Bronchial epithelial cell (primary cell): ENCODE measurements at regions not wholly inside any gene's neighbourhood (a gene's known extent, or its start where the extent isn't known, plus 50 kb on each side); places are given as distances from the start of the nearest gene placed in this dataset.

ENCODE experiments used
- DNase-seq: peaks from one replicate; pipeline ENCODE4 v3.0.0-alpha.2; 2010; ENCODE audit warnings: low read depth
- FAIRE-seq: peaks from 2 replicates; lab custom pipeline; 2011; peaks lifted over from hg19 to GRCh38; lab: Jason Lieb, UNC
- H3K27me3 ChIP-seq: 2 replicates; pipeline ENCODE4 v1.5.1; 2011; ENCODE audit warnings: low read length; ENCODE audit not compliant: control insufficient read depth, insufficient read depth
- H3K36me3 ChIP-seq: 2 replicates; pipeline ENCODE4 v1.5.1; 2011; ENCODE audit warnings: low read length; ENCODE audit not compliant: control insufficient read depth, insufficient read depth
- H3K4me3 ChIP-seq: 2 replicates; pipeline ENCODE4 v1.5.1; 2011; ENCODE audit warnings: mild to moderate bottlenecking, low read depth, low read length, control low read depth
- CTCF ChIP-seq: IDR thresholded peaks from 2 replicates; pipeline ENCODE4 v1.5.1; 2011; ENCODE audit warnings: mild to moderate bottlenecking, moderate library complexity, low read length, control low read depth, inconsistent platforms; ENCODE audit not compliant: insufficient read depth, severe bottlenecking

- no peak for FAIRE-seq
- TF ChIP-seq CTCF, result no peak
- Histone ChIP-seq H3K4me3 (no peak overlapping the region), H3K36me3 (no peaks in the 10 kb centered on the region), H3K27me3 (no peaks in the 10 kb centered on the region)
- no peak for DNase-seq
Observed at GRCh38 chr3:25041871-25042584, 386.0 kb upstream of the RARB start.

DNA sequence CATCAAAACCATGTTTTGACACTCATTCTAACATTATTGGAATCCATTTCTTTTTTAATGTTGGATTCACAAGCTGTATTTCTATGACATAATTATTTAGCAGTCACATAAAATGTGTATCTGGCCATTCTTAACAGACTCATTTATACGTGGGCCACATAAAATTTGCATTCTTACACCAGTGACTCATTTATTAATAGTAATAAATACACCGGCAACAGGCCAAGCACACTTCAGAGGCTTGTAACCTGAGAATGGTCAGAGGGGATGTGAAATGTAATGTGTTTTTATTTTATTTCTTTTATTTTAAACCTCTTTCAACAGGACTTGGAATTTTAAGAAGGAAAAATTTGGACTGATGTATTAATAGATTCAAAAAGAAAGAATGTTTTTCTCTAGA, 384.9 kb upstream of the RARB start:
- H3K4me3 ChIP-seq, result no peak overlapping the region
- no peaks in the 10 kb centered on the region for H3K27me3 ChIP-seq
- FAIRE-seq (no peak), DNase-seq (no peak)
- no peak for TF ChIP-seq CTCF
- no peaks in the 10 kb centered on the region for H3K36me3 ChIP-seq

DNA sequence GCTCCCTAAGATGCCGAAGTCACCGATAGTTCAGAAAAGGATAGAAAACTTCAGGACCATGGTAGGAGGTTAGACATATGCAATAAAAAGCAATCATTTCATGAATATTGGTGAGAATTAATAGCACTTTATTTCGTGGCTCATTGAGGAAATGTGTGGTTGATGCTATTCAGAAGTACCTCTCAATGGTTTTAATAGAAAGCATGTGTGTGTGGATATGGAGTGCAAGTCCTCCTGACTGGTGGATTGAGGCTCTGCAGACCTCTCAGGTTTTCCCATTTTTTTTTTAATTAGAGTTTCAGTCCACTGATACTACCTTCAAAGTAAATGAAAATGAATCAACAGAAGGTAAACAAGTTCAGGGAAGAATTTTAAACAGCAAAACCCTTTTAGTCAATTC, 384.3 kb upstream of the RARB start:
- no peak for TF ChIP-seq CTCF
- no peak for FAIRE-seq

GRCh38 chr3:25044762-25045710, 383.0 kb upstream of the RARB start:
- Histone ChIP-seq H3K36me3 (no peaks in the 10 kb centered on the region), H3K4me3 (no peak overlapping the region), H3K27me3 (no peaks in the 10 kb centered on the region)
- DNase-seq (no peak), FAIRE-seq (no peak)
- TF ChIP-seq CTCF, result no peak

More for the DNA sequence above, 384.3 kb upstream of the RARB start:
- no peaks in the 10 kb centered on the region for H3K36me3 ChIP-seq
- no peaks in the 10 kb centered on the region for H3K27me3 ChIP-seq
- no peak for DNase-seq
- no peak overlapping the region for H3K4me3 ChIP-seq

- peak; percentile 64 for DNase-seq
- Histone ChIP-seq H3K4me3 (no peak overlapping the region), H3K36me3 (no peaks in the 10 kb centered on the region), H3K27me3 (no peaks in the 10 kb centered on the region)
- FAIRE-seq, result no peak
- no peak for TF ChIP-seq CTCF
Observed at GRCh38 chr3:25046911-25047771, 380.9 kb upstream of the RARB start.
